IPS-NIHi11 (cell line): ENCODE measurements at regions not wholly inside any gene's neighbourhood (a gene's known extent, or its start where the extent isn't known, plus 50 kb on each side); places are given as distances from the start of the nearest gene placed in this dataset.
"Not testable (repeated sequence)": the region's sequence is repeated elsewhere in the genome, so short reads cannot be mapped to it uniquely, and the experiment has no call there.

Experiments used
- DNase-seq: peaks from one replicate; pipeline ENCODE4 v3.0.0; 2012; ENCODE audit warnings: mixed read lengths, low spot score

GRCh38 chr21:31455506-31455905 lies 111.4 kb upstream of the TIAM1 start:
- DNase-seq, result no peak

GRCh38 chr21:31450980-31451379 lies 106.9 kb upstream of the TIAM1 start:
- DNase-seq, result no peak

- no peak for DNase-seq
Observed at GRCh38 chr21:31449921-31450535, 106.0 kb upstream of the TIAM1 start.

GRCh38 chr21:31448496-31448895 lies 104.4 kb upstream of the TIAM1 start:
- DNase-seq, result no peak

- DNase-seq, result no peak
Observed at GRCh38 chr21:31447505-31447904, 103.4 kb upstream of the TIAM1 start.

- DNase-seq, result no peak
Observed at GRCh38 chr21:31446226-31446855, 102.3 kb upstream of the TIAM1 start.

- DNase-seq, result no peak
Observed at GRCh38 chr21:31445137-31445536, 101.1 kb upstream of the TIAM1 start.

- DNase-seq, result no peak
Observed at GRCh38 chr21:31443736-31444521, 99.9 kb upstream of the TIAM1 start.

GRCh38 chr21:31442339-31442738 lies 98.3 kb upstream of the TIAM1 start:
- DNase-seq, result no peak

GRCh38 chr21:31429506-31429905 lies 85.4 kb upstream of the TIAM1 start:
- no peak for DNase-seq

- DNase-seq, result no peak
Observed at GRCh38 chr21:31426235-31426797, 82.3 kb upstream of the TIAM1 start.

- DNase-seq, result peak; percentile 37
Observed at GRCh38 chr21:31425138-31425537, 81.1 kb upstream of the TIAM1 start.

GRCh38 chr21:31424058-31424457 lies 80.0 kb upstream of the TIAM1 start:
- DNase-seq, result no peak

- no peak for DNase-seq
Observed at GRCh38 chr21:31420988-31421387, 76.9 kb upstream of the TIAM1 start.

GRCh38 chr21:31420354-31420753 lies 76.3 kb upstream of the TIAM1 start:
- DNase-seq, result no peak

GRCh38 chr21:31418377-31419001 lies 74.4 kb upstream of the TIAM1 start:
- DNase-seq, result peak; percentile 29

GRCh38 chr21:31417214-31417613 lies 73.2 kb upstream of the TIAM1 start:
- not testable (repeated sequence) for DNase-seq

- no peak for DNase-seq
Observed at GRCh38 chr21:31416465-31416864, 72.4 kb upstream of the TIAM1 start.

- DNase-seq, result no peak
Observed at GRCh38 chr21:31414263-31415000, 70.4 kb upstream of the TIAM1 start.

GRCh38 chr21:31413698-31414097 lies 69.6 kb upstream of the TIAM1 start:
- DNase-seq, result no peak

GRCh38 chr21:31410499-31411131 lies 66.6 kb upstream of the TIAM1 start:
- DNase-seq, result no peak
